WTC11 (cell line): ENCODE measurements at regions not wholly inside any gene's neighbourhood (a gene's known extent, or its start where the extent isn't known, plus 50 kb on each side); places are given as distances from the start of the nearest gene placed in this dataset.

ENCODE experiments used
- ATAC-seq: fragments of 200-7000 bp; cut with Tn5 transposase; 2 replicates; pipeline ENCODE4 v1.10.0; 2021; ENCODE audit warnings: mild to moderate bottlenecking, moderate library complexity
- CTCF ChIA-PET: fragments of 300-600 bp; sonication (Branson Sonifier 250); formaldehyde crosslinking; loops from one replicate; lab custom pipeline; 2021; ENCODE audit warnings: antibody characterized with exemption; lab: Charles Lee
- POLR2A ChIA-PET: fragments of 350-600 bp; sonication (Branson Sonifier 250); formaldehyde crosslinking; loops from one replicate; lab custom pipeline; 2021; ENCODE audit warnings: antibody characterized with exemption; lab: Charles Lee
- DNase-seq: peaks from one replicate; pipeline ENCODE4 v3.0.0; 2021; ENCODE audit warnings: low spot score
- H3K27ac Mint-ChIP-seq: 2 replicates; pipeline ENCODE4 v1.8.0; 2021; ENCODE audit warnings: mixed read lengths
- H3K27me3 Mint-ChIP-seq: 2 replicates; pipeline ENCODE4 v1.8.0; 2021; ENCODE audit warnings: low read depth, mild to moderate bottlenecking, moderate library complexity, mixed read lengths
- H3K36me3 Mint-ChIP-seq: 2 replicates; pipeline ENCODE4 v1.8.0; 2021; ENCODE audit warnings: mixed read lengths
- H3K4me1 Mint-ChIP-seq: 2 replicates; pipeline ENCODE4 v1.8.0; 2022; ENCODE audit warnings: mixed read lengths
- H3K4me3 Mint-ChIP-seq: 2 replicates; pipeline ENCODE4 v1.8.0; 2021; ENCODE audit warnings: mild to moderate bottlenecking, moderate library complexity, mixed read lengths
- H3K9me3 Mint-ChIP-seq: 2 replicates; pipeline ENCODE4 v1.8.0; 2021; ENCODE audit warnings: mixed read lengths
- ELF4 ChIP-seq: sonication (generic); formaldehyde crosslinking; IDR thresholded peaks from 2 replicates; pipeline ENCODE4 v1.8.1; 2022; ENCODE audit warnings: low read depth, mild to moderate bottlenecking, moderate library complexity, missing genetic modification reagents
- FOXJ3 ChIP-seq: sonication (generic); formaldehyde crosslinking; IDR thresholded peaks from 2 replicates; pipeline ENCODE4 v1.9.0; 2021; ENCODE audit warnings: missing genetic modification reagents, mild to moderate bottlenecking, borderline replicate concordance
- GABPB1 ChIP-seq: sonication (generic); formaldehyde crosslinking; IDR thresholded peaks from 2 replicates; pipeline ENCODE4 v1.8.1; 2023; ENCODE audit warnings: mild to moderate bottlenecking, missing genetic modification reagents
- NR3C1 ChIP-seq: sonication (generic); formaldehyde crosslinking; conservative IDR thresholded peaks from 2 replicates; pipeline ENCODE4 v1.8.1; 2023; ENCODE audit warnings: low read depth, mild to moderate bottlenecking, missing genetic modification reagents
- OVOL2 ChIP-seq: fragments of 250-450 bp; sonication (Bioruptor Pico); IDR thresholded peaks from 2 replicates; pipeline ENCODE4 v1.9.0; 2021; ENCODE audit warnings: mild to moderate bottlenecking, borderline replicate concordance
- RORB ChIP-seq: fragments of 250-450 bp; sonication (Bioruptor Pico); IDR thresholded peaks from 2 replicates; pipeline ENCODE4 v1.9.0; 2021; ENCODE audit warnings: mild to moderate bottlenecking
- TEAD1 ChIP-seq: sonication (generic); formaldehyde crosslinking; IDR thresholded peaks from 2 replicates; pipeline ENCODE4 v1.8.0; 2022; ENCODE audit warnings: mild to moderate bottlenecking, missing genetic modification reagents
- ZNF219 ChIP-seq: sonication (generic); formaldehyde crosslinking; IDR thresholded peaks from 2 replicates; pipeline ENCODE4 v1.8.0; 2023; ENCODE audit warnings: missing genetic modification reagents, mild to moderate bottlenecking, borderline replicate concordance
- ZNF396 ChIP-seq: fragments of 250-450 bp; sonication (Bioruptor Pico); IDR thresholded peaks from 2 replicates; pipeline ENCODE4 v1.8.0; 2021; ENCODE audit warnings: mild to moderate bottlenecking, moderate library complexity, borderline replicate concordance
- ZNF671 ChIP-seq: fragments of 250-450 bp; sonication (Bioruptor Pico); IDR thresholded peaks from 2 replicates; pipeline ENCODE4 v1.8.0; 2021; ENCODE audit warnings: mild to moderate bottlenecking
- TF ChIP-seq, protein P1 (sequence below): sonication (generic); formaldehyde crosslinking; IDR thresholded peaks from 2 replicates; pipeline ENCODE4 v1.8.0; 2022; ENCODE audit warnings: mild to moderate bottlenecking, missing genetic modification reagents
- TF ChIP-seq, protein P2 (sequence below): sonication (generic); formaldehyde crosslinking; IDR thresholded peaks from 2 replicates; pipeline ENCODE4 v1.8.0; 2022; ENCODE audit warnings: mild to moderate bottlenecking, missing genetic modification reagents
- TF ChIP-seq, protein P3 (sequence below): sonication (generic); formaldehyde crosslinking; IDR thresholded peaks from 2 replicates; pipeline ENCODE4 v1.8.1; 2022; ENCODE audit warnings: low read depth, missing genetic modification reagents, borderline replicate concordance
- TF ChIP-seq, protein P4 (sequence below): sonication (generic); formaldehyde crosslinking; IDR thresholded peaks from 2 replicates; pipeline ENCODE4 v1.8.0; 2023; ENCODE audit warnings: mild to moderate bottlenecking, missing genetic modification reagents
- TF ChIP-seq, protein P5 (sequence below): sonication (generic); formaldehyde crosslinking; IDR thresholded peaks from 2 replicates; pipeline ENCODE4 v1.8.1; 2023; ENCODE audit warnings: mild to moderate bottlenecking, missing genetic modification reagents, moderate library complexity
- TF ChIP-seq, protein P6 (sequence below): sonication (generic); formaldehyde crosslinking; IDR thresholded peaks from 2 replicates; pipeline ENCODE4 v1.8.1; 2022; ENCODE audit warnings: mild to moderate bottlenecking, missing genetic modification reagents, moderate library complexity, borderline replicate concordance
- TF ChIP-seq, protein P7 (sequence below): sonication (generic); formaldehyde crosslinking; IDR thresholded peaks from 2 replicates; pipeline ENCODE4 v1.8.1; 2023; ENCODE audit warnings: mild to moderate bottlenecking, missing genetic modification reagents, moderate library complexity
- TF ChIP-seq, protein P8 (sequence below): fragments of 250-450 bp; sonication (Bioruptor Pico); IDR thresholded peaks from 2 replicates; pipeline ENCODE4 v1.8.0; 2021; ENCODE audit warnings: mild to moderate bottlenecking
- TF ChIP-seq, protein P9 (sequence below): fragments of 250-450 bp; sonication (Bioruptor Pico); IDR thresholded peaks from 2 replicates; pipeline ENCODE4 v2.1.2; 2022; ENCODE audit warnings: mild to moderate bottlenecking, moderate library complexity

DNA sequence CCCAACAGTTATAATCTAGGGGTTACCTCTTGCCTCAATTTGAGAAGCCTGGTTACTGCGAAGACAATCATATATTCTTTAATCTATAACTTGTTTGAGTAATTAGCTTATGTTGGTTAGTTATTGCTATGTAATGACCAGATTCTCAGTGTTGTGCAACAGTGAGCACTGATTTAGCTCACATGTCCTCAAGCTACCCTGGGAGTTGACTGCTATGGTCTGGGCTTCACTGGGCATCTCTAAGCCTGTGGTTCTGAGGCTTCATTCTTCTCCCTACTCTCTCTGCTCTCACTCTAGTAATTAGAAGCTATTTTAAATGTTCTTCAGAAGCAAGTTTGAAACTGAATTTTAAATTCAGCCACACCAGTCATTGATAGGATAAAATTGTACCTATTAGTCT is 371.8 kb downstream of the PBX1 start:
- H3K4me1 Mint-ChIP-seq, result peaks cover 26% of the 10 kb centered on the region
- H3K4me3 Mint-ChIP-seq, result no peak overlapping the region
- ChIA-PET CTCF (interaction anchor here (0.6 kb wide), 1 partner anchor 132 kb away, joined by 3 read pairs; no protein-coding TSS in a partner anchor), POLR2A (no interaction called here)
- no peaks in the 10 kb centered on the region for H3K36me3 Mint-ChIP-seq
- H3K27ac Mint-ChIP-seq, result no peak overlapping the region
- H3K9me3 Mint-ChIP-seq, result no peaks in the 10 kb centered on the region
- no peak for DNase-seq
- TF ChIP-seq ZNF396 (CRISPR knock-in tag) (no peak), RORB (CRISPR knock-in tag) (no peak), GABPB1 (no peak), ELF4 (CRISPR knock-in tag) (no peak), TEAD1 (no peak), FOXJ3 (CRISPR knock-in tag) (no peak), OVOL2 (CRISPR knock-in tag) (no peak), ZNF671 (no peak), NR3C1 (CRISPR knock-in tag) (no peak), ZNF219 (no peak)
- TF ChIP-seq, protein P1, sequence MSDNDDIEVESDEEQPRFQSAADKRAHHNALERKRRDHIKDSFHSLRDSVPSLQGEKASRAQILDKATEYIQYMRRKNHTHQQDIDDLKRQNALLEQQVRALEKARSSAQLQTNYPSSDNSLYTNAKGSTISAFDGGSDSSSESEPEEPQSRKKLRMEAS (CRISPR knock-in tag), result no peak
- TF ChIP-seq, protein P2, sequence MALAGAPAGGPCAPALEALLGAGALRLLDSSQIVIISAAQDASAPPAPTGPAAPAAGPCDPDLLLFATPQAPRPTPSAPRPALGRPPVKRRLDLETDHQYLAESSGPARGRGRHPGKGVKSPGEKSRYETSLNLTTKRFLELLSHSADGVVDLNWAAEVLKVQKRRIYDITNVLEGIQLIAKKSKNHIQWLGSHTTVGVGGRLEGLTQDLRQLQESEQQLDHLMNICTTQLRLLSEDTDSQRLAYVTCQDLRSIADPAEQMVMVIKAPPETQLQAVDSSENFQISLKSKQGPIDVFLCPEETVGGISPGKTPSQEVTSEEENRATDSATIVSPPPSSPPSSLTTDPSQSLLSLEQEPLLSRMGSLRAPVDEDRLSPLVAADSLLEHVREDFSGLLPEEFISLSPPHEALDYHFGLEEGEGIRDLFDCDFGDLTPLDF, result no peak
- TF ChIP-seq, protein P3, sequence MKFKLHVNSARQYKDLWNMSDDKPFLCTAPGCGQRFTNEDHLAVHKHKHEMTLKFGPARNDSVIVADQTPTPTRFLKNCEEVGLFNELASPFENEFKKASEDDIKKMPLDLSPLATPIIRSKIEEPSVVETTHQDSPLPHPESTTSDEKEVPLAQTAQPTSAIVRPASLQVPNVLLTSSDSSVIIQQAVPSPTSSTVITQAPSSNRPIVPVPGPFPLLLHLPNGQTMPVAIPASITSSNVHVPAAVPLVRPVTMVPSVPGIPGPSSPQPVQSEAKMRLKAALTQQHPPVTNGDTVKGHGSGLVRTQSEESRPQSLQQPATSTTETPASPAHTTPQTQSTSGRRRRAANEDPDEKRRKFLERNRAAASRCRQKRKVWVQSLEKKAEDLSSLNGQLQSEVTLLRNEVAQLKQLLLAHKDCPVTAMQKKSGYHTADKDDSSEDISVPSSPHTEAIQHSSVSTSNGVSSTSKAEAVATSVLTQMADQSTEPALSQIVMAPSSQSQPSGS (CRISPR knock-in tag), result no peak
- TF ChIP-seq, protein P4, sequence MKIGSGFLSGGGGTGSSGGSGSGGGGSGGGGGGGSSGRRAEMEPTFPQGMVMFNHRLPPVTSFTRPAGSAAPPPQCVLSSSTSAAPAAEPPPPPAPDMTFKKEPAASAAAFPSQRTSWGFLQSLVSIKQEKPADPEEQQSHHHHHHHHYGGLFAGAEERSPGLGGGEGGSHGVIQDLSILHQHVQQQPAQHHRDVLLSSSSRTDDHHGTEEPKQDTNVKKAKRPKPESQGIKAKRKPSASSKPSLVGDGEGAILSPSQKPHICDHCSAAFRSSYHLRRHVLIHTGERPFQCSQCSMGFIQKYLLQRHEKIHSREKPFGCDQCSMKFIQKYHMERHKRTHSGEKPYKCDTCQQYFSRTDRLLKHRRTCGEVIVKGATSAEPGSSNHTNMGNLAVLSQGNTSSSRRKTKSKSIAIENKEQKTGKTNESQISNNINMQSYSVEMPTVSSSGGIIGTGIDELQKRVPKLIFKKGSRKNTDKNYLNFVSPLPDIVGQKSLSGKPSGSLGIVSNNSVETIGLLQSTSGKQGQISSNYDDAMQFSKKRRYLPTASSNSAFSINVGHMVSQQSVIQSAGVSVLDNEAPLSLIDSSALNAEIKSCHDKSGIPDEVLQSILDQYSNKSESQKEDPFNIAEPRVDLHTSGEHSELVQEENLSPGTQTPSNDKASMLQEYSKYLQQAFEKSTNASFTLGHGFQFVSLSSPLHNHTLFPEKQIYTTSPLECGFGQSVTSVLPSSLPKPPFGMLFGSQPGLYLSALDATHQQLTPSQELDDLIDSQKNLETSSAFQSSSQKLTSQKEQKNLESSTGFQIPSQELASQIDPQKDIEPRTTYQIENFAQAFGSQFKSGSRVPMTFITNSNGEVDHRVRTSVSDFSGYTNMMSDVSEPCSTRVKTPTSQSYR (CRISPR knock-in tag), result no peak
- TF ChIP-seq, protein P5, sequence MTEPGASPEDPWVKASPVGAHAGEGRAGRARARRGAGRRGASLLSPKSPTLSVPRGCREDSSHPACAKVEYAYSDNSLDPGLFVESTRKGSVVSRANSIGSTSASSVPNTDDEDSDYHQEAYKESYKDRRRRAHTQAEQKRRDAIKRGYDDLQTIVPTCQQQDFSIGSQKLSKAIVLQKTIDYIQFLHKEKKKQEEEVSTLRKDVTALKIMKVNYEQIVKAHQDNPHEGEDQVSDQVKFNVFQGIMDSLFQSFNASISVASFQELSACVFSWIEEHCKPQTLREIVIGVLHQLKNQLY, result no peak
- TF ChIP-seq, protein P6, sequence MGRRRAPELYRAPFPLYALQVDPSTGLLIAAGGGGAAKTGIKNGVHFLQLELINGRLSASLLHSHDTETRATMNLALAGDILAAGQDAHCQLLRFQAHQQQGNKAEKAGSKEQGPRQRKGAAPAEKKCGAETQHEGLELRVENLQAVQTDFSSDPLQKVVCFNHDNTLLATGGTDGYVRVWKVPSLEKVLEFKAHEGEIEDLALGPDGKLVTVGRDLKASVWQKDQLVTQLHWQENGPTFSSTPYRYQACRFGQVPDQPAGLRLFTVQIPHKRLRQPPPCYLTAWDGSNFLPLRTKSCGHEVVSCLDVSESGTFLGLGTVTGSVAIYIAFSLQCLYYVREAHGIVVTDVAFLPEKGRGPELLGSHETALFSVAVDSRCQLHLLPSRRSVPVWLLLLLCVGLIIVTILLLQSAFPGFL, result no peak
- TF ChIP-seq, protein P7, sequence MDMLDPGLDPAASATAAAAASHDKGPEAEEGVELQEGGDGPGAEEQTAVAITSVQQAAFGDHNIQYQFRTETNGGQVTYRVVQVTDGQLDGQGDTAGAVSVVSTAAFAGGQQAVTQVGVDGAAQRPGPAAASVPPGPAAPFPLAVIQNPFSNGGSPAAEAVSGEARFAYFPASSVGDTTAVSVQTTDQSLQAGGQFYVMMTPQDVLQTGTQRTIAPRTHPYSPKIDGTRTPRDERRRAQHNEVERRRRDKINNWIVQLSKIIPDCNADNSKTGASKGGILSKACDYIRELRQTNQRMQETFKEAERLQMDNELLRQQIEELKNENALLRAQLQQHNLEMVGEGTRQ, result no peak
- TF ChIP-seq, protein P8, sequence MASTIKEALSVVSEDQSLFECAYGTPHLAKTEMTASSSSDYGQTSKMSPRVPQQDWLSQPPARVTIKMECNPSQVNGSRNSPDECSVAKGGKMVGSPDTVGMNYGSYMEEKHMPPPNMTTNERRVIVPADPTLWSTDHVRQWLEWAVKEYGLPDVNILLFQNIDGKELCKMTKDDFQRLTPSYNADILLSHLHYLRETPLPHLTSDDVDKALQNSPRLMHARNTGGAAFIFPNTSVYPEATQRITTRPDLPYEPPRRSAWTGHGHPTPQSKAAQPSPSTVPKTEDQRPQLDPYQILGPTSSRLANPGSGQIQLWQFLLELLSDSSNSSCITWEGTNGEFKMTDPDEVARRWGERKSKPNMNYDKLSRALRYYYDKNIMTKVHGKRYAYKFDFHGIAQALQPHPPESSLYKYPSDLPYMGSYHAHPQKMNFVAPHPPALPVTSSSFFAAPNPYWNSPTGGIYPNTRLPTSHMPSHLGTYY (CRISPR knock-in tag), result no peak
- TF ChIP-seq, protein P9, sequence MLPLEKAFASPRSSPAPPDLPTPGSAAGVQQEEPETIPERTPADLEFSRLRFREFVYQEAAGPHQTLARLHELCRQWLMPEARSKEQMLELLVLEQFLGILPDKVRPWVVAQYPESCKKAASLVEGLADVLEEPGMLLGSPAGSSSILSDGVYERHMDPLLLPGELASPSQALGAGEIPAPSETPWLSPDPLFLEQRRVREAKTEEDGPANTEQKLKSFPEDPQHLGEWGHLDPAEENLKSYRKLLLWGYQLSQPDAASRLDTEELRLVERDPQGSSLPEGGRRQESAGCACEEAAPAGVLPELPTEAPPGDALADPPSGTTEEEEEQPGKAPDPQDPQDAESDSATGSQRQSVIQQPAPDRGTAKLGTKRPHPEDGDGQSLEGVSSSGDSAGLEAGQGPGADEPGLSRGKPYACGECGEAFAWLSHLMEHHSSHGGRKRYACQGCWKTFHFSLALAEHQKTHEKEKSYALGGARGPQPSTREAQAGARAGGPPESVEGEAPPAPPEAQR (CRISPR knock-in tag), result no peak
- no peak for ATAC-seq
- no peaks in the 10 kb centered on the region for H3K27me3 Mint-ChIP-seq
